NCI-H1417 (cell line): ENCODE measurements at regions not wholly inside any gene's neighbourhood (a gene's known extent, or its start where the extent isn't known, plus 50 kb on each side); places are given as distances from the start of the nearest gene placed in this dataset.

Source experiments
- DNase-seq, 3 experiments: peaks; one replicate each; lab custom pipeline; 2025; lab: John Stamatoyannopoulos, UW

GRCh38 chr7:17521437-17521836 lies 223.0 kb downstream of the AHR start:
- no peak for DNase-seq

GRCh38 chr7:17523813-17524739 lies 225.6 kb downstream of the AHR start:
- DNase-seq, result peak in 1 of 3 experiments; percentile 18

GRCh38 chr7:17524746-17525145 lies 226.3 kb downstream of the AHR start:
- no peak for DNase-seq

- no peak for DNase-seq
Measured at GRCh38 chr7:17526621-17527020, 228.2 kb downstream of the AHR start.

- DNase-seq, result no peak
Measured at GRCh38 chr7:17528636-17529035, 230.2 kb downstream of the AHR start.

- no peak for DNase-seq
Measured at GRCh38 chr7:17530244-17530643, 231.8 kb downstream of the AHR start.

- DNase-seq, result peak in 1 of 3 experiments; percentile 32
Measured at GRCh38 chr7:17530741-17531421, 232.4 kb downstream of the AHR start.

GRCh38 chr7:17532861-17533404 lies 234.5 kb downstream of the AHR start:
- DNase-seq, result peak in 1 of 3 experiments; percentile 22

GRCh38 chr7:17534348-17534747 lies 235.9 kb downstream of the AHR start:
- DNase-seq, result no peak

GRCh38 chr7:17535776-17536175 lies 237.3 kb downstream of the AHR start:
- DNase-seq, result no peak

- no peak for DNase-seq
Measured at GRCh38 chr7:17544401-17544800, 245.9 kb downstream of the AHR start.

GRCh38 chr7:17545348-17545747 lies 246.9 kb downstream of the AHR start:
- no peak for DNase-seq

GRCh38 chr7:17546189-17546588 lies 247.7 kb downstream of the AHR start:
- no peak for DNase-seq

GRCh38 chr7:17546592-17546991 lies 248.1 kb downstream of the AHR start:
- no peak for DNase-seq

GRCh38 chr7:17548014-17548653 lies 249.7 kb downstream of the AHR start:
- DNase-seq, result no peak

- no peak for DNase-seq
Measured at GRCh38 chr7:17549406-17549805, 251.0 kb downstream of the AHR start.

- no peak for DNase-seq
Measured at GRCh38 chr7:17552373-17552772, 253.9 kb downstream of the AHR start.

GRCh38 chr7:17552952-17553351 lies 254.5 kb downstream of the AHR start:
- DNase-seq, result no peak

- no peak for DNase-seq
Measured at GRCh38 chr7:17554341-17555015, 256.0 kb downstream of the AHR start.

GRCh38 chr7:17556247-17556956 lies 257.9 kb downstream of the AHR start:
- DNase-seq, result no peak

- no peak for DNase-seq
Measured at GRCh38 chr7:17557251-17557671, 258.8 kb downstream of the AHR start.
